Tibial nerve (tissue), 4 donors: ENCODE measurements at regions not wholly inside any gene's neighbourhood (a gene's known extent, or its start where the extent isn't known, plus 50 kb on each side); places are given as distances from the start of the nearest gene placed in this dataset.

ENCODE experiments used
- CTCF ChIP-seq, 5 experiments: fragments of 200-600 bp in 3 of 5; fragments of 450-650 bp in 2 of 5; sonication (generic) in 3 of 5; IDR thresholded peaks; one replicate each; pipeline ENCODE4 v1.5.1; 2016 to 2019; ENCODE audit warnings: antibody characterized with exemption in 5 of 5, mild to moderate bottlenecking in 3 of 5, moderate library complexity in 2 of 5
- EP300 ChIP-seq, 2 donors: sonication (generic); formaldehyde crosslinking; IDR thresholded peaks; one replicate each; pipeline ENCODE4 v1.6.1; 2017; ENCODE audit warnings: antibody characterized with exemption in 2 of 2, mild to moderate bottlenecking in 1 of 2

GRCh38 chrX:79572566-79572965 lies 205.4 kb upstream of the ITM2A start:
- TF ChIP-seq CTCF (IDR thresholded peaks at IDR 0.05) (no peak), EP300 (IDR thresholded peaks at IDR 0.05) (no peak)
